ENCODE measurements at regions not wholly inside any gene's neighbourhood (a gene's known extent, or its start where the extent isn't known, plus 50 kb on each side); places are given as distances from the start of the nearest gene placed in this dataset.

DNA sequence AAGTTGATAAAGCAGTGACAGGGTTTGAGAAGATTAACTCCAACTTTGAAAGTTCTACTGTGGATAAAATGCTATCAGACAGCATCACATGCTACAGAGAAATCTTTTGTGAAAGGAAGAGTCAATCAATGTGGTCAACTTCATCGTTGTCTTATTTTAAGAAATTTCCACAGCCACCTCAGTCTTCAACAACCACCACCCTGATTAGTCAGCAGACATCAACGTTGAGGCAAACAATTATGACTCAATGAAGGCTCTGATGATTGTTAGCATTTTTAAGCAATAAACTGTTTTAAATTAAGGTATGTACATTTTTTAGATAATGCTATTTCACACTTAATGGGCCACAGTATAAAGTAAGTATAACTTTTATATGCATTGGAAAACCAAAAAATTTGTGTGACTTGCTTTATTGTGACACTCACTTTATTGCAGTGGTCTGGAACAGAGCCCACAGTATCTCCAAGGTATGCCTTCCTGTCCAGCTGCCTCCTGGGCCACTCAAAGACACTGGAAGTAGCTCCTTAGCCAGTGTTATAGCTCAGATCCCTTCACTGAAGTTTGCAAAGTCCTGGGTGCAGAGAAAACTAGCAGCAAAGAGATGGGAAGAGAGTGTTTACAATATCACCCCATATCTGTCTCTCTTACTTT, 293.1 kb downstream of the ARHGAP12 start:
- no peak for DNase-seq

DNA sequence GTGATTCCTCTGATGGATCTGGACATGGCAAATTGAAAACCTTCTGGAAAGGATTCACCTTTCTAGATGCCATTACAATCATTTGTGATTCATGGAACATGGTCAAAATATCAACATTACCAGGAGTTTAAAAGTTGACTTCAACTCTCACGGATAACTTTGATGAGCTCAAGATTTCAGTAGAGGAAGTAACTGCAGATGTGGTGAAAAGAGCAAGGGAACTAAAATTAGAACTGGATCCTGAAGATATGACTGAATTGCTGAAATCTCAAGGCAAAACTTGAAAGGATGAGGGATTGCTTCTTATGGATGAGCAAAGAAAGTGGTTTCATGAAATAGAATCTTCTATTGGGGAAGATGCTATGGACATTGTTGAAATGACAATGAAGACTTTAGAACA, 293.6 kb downstream of the ARHGAP12 start:
- no peak for DNase-seq

DNA sequence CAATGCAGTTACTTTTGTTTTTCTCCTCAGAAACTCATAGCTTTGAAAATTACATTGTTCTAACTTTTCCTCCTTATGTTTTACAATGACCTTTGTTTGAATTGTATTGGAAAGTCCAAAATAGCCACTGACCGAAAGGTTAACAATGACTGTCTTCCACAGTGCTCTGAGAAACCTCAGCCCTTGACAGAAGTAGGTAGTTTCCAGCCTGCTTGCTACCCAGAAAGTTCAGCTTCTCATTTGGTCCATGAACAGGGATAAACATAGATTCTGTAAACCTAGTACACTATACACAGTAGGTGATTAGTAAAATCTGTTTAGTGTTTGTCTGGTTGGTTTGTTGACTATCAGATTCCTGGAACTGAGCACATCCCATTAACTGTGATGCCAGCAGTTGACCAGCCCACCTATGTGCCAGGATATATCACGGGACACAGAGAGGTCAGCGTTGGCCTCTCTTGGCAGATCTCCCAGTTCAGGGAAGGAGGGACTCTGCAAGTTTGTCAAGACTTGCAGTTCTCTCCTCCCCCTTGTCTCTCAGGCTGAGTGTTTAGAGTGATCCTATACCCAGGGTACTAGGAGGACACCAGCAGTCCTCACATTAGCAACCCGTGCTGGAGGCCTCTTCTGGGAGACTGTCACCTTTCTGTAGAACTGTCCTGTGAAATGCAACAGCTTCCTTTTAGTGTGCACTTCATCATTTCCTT, 297.6 kb downstream of the ARHGAP12 start:
- no peak for DNase-seq

DNA sequence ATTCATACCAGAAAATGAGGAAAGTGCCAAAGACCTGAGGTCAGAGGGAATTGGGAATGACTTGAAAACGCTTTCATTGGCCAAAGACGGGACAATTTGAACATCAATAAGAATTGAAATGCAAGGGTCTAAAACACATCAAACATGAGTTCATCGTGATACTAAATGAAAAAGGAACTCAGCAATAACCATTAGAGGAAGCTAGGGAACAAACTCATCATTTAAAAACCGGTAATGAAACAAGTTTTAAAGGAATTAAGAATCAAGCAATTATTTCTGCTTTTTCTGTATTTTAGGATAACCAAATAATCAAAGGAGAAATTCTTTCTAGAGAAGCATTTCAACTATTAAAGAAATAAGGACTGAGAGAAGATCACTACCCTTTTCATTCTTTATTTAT, 303.1 kb downstream of the ARHGAP12 start:
- no peak for DNase-seq

DNA sequence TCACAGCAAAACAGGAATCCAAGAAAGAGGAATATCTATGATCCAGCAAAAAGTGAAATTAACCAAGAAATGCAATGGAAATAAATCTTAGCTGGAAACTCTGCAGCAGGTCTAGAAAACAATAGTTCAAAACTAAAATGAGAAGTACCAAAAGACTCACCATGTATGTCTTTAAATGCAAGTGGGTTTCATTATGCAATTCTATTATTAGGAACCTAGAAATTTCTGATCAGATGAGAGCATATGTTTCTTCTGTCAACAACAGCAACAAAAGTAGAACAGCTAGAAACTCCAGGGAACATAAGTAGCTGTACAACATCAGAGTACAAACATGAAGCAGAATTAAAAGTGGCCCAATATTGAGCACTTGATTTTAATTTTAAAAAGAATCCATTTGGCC, 304.0 kb downstream of the ARHGAP12 start:
- no peak for DNase-seq

DNA sequence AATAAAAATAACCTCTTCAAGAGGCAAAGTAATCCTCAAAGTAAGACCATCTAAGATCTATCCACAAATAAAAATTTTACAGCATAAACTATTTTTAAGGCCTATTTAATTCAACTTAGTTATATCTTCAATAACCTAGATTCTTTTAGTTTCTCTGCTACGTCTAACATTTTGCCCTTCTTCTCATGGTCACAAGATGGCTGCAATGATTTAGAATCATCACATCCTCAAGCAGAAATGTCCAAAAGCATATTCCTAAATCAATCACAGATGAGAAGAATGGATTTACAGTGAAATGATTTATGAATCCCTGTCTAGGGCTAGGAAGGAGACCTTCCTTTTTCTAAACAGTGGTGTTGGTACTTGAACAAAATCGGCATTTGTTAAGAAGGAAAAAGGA, 304.7 kb downstream of the ARHGAP12 start:
- no peak for DNase-seq

DNA sequence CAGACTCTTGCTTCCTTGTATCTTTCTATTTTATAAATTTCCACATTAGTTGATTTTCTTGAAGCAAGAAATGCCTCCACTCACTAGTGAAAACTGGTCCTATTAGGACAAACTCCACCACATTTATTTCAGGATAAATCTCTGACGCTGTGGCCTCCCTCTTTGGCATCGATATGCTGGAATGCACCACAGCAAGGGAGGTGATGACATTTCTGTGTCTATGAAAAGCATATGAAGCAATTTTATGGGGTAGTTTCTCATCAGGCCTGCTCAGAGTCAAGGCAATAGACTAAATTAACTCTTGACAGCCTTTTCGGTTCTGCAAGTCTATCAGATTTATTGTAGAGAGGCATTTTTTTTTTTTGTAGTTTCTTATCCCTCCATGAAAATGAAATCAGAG, 304.4 kb downstream of the ZEB1 start:
- no peak for DNase-seq

DNA sequence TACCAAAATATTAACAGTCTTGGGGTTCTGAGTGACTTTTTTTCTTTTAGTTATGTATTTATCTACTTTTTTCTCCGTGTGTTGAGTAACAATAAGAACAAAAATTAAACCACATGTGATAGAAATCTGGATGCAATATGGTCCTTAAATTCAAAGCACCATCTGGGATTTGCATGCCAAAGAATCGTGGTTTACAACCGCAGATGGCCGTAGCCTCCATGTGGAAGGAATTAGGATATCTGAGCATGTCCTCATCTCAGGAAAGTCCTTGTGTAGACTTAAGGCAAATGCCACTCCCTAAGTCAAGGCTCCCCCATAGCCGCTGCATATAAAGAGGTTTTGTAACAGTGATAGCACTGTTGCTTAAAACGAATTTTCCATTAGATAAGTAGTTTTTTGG, 304.0 kb downstream of the ZEB1 start:
- no peak for DNase-seq

DNA sequence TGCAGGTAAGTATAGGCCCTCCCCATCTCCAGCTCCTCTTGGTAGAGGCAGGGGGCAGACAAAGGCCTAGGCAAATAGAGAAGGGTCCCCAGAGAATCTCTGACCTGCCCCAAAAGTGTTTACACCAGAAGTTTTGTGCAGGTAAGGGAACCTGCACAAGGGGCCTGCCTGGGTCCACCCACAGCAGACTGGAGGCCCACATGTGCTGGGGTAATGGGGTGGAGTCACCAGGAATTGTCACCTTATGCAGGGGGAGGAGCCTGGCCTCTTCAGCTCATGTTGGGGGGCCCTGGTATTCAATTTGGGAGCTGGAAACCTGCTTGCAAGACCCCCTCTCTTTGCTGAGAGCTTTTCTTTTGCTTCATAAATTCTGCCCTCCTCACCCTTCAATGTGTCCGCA, 302.7 kb downstream of the ZEB1 start:
- no peak for DNase-seq

DNA sequence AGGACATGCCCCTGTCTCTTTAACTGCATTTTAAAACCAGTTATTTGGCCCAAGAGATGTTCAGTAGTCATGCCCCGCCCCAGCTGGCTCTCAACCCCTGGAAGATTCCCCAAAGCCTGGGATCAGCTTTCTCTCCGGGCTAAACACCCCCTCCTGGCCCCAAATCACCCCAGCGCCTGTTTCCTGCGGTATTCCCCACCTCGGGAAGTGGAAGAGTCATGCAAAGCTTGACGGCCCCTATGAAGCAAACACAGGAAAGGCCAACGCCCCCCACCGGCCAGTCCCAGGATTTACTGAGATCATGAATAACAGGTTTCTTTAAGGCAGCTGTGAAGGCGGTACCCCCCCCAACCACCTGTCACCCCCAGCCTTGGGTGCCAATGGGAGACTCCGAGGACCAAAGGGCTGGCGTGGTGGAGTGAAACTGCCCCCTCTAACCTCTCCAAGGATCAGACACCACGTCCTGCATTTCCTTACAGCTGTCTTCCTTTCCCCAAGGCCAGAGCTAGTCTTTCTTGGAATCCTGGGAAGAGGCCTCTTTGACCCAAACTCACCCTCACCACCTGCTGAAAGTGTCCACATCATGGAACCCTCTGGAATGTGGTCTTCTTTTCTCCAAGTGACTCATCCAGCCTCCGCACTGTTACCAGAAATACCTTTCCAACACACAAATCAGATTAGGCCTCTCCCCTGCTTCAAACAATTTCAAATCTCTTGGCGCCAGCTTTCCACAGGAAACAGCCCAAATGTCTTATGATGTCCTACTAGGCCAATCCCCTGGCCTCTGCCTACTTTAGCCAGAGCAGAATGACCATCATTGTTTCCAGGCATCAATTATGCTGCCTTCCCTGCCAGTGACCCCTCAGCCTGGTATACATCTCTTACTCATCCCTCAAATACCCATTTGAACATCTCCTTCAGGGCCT, 301.5 kb downstream of the ZEB1 start:
- DNase-seq: no peak

DNA sequence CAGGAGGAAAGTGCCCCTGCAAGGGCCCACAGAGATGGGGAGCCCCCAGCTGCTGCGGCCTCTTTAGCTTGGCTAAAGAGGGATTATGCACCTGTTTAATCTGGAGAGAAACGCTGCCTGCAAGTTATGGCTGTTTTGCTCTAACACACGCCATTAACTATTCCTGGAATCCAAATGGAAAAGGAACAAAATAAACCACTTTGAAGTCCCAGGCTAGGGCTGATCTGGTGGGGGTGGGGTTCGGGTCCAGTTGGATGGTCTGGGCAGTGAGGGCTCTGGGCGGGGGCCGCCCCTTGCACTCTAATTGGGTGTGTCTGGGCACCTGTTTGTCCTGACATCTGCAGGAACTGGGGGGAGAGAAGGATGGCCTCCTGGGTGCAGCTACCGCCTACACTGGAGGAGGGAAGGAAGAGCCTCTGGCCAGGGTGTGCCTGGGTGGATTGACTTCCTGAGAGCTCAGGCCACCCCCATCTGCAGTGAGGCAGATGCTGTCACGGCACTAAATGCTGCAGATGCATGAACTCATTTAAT, 300.6 kb downstream of the ZEB1 start:
- no peak for DNase-seq

DNA sequence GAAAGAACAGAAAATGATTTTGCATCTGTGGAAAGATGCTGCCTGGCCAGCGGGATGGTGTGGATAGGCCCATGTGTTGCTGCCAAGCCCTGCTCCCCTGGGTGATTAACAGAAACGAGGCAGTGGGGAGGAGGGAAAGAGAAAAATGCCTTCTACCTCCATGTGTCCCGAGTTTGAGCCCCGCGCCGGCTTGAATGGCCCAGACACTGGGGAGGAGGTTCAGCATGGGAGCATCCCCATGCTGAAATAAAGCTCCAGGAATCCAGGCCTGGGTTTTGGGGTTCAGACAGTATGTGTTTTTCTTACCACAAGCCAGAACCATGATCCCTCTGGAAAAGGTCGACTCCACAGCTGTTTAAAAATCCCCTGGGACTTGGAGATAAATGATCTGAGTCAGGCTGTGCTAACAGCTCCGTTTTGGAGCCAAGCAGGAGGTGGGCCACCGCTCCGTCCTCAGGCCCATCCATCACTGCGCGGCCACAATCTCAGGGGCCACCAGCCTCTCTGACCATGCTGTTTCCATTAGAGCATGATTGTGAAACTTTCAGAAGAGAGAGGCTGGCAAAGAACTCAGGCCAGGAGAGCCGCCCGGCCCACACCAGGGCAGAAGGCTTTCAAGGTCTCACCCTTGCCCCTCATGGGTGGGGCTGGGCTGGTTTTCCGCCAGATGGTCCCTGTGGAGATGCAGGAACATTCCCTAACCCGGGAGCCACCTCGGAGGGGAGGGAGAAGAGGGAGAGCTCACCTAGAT, 299.7 kb downstream of the ZEB1 start:
- no peak for DNase-seq

DNA sequence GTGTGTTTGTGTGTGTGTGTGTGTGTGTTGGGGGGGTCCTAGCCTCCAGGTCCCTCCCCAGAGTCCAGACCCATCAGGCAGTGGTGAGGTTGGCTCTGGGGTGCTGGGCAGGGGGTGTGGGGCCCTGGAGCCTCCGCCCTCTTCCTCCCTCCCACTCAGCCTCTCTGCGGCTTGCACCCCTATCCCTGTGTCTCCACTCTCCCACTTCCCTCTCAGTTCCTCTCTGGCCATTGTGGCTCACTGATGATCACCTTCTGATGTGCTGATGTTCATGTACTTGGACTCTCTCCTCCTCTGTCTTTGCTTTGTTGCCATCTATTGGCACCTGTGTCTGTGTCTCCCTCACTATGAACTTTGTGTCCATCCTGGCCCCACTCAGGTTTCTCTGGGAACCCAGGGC, 298.7 kb downstream of the ZEB1 start:
- no peak for DNase-seq

DNA sequence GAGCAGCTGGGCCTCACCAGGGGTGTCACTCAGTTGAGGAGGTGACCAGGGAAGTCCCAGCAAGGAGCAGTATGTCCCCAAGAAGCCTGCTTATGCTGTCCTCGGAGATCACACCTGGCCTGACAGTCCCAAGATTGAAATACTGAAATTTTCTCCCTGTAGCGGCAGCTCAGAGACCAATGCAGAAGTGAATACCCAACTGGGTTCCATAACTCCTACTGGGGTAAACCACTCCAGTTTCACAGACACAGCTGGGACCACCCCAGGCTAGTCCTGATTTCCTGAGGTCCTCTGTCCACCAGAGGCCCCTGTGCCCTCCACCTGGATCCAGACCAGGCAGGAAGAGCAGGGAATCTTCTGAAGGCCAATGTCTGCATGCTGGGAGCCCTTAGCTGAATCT, 298.1 kb downstream of the ZEB1 start:
- no peak for DNase-seq

DNA sequence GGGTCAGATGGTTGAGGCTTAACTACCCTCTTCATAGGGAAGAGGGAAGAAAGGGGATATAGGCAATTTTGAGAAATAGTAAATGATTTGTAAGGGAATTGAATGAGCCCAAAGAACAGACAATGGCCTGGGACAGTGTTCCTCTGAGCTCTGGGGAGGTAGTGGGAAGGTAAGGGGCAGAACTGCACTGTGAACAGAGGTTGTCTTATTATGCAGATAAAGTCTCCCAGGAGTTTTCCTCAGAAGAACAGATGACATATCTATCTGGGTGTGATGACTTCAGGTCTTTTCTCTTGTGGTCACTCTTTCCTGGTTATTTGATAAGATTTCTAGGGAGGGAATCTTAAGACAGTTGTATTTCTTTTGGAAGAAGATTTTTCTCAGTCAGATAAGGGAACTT, 296.1 kb downstream of the ZEB1 start:
- DNase-seq: no peak

DNA sequence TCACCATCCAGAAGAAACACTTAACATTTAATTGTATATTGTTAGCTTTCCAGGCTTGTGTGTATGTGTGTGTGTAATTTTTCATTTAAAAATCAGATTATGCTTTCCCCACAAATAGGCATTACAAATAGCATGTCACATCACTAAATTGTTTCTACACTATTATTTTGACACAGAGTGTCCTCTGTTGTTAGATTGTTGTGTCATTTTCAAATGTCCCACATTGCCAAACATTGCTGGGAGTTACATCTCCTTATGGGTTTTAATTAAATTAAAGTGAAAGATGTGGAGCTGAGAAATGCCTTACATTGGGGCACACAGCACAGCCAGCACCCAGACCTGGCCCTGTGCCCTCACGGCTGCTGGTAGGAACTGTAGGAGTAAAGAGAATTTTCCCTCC, 295.6 kb downstream of the ZEB1 start:
- DNase-seq: no peak

DNA sequence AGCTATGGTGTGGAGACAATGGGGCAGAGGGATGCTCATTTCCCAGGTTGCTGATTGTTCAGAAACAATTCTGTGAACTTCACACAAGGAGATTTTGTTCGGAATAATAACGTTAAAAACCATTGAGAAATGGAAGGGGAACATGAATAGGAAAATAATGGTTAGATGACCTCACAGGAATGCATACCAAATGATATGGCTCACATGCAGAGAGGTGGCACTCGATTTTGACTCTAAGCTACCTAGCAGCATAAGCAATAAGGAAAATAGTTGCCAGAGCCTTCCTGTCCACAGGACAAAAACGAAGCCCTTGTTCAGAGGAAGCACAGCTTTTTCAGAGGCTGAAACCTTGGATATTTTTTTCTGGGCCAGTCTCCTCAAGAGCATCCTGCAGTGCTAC, 293.1 kb downstream of the ZEB1 start:
- DNase-seq: no peak

DNA sequence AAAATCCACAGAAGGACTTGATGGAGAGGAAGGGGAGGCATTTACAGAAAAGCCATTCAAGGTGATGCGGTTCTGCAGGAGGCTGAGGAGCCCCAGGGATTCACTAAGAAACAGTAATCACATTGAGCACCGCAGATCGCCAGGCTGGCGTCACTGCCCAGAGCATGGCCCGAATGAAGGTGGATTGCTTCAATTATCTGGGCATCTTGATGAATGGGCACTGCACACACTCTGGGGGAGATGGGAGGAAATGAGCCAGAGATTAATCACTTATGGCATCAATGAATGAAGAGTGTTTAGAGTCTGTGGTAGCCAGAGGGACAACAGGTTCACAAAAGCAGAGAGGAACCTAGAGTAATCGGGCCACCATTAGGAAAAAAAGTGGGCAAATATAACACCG, 292.1 kb downstream of the ZEB1 start:
- no peak for DNase-seq

DNA sequence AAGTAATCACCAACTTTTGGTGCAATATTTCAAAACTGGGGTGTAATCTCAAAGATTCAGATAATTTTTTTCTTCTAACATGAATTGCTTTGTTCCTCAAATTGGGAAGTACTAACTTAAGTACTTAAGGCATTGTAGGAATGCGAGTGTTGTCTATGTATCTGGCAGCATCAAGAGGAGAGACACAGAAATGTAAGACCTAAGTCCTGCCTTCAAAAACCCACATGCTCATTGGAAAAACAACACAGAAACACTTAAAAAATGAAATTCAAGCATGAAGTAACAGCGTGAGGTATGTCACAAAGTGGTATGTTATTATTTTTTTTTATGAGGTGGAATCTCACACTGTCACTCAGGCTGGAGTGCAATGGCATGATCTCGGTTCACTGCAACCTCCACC, 288.5 kb downstream of the ZEB1 start:
- DNase-seq: no peak

DNA sequence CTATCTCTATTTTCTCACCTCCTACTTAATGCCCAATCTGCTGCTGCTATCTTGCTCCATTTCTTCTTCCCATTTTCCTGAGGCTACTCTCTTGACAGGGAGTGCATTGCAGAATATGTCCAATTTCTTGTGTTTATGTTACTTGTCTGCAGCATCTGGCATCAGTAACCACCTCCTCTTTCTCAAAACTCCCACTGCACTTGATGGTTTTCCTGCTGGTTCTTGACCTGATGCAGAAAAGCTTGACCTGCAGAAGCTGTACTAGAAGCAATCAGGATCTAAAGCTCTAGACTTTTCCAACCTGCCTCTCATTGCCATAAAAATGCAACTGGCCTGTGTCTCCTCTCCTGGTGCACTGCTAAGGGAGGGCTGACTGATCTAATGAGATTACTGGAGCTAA, 287.8 kb downstream of the ZEB1 start:
- DNase-seq: no peak

DNA sequence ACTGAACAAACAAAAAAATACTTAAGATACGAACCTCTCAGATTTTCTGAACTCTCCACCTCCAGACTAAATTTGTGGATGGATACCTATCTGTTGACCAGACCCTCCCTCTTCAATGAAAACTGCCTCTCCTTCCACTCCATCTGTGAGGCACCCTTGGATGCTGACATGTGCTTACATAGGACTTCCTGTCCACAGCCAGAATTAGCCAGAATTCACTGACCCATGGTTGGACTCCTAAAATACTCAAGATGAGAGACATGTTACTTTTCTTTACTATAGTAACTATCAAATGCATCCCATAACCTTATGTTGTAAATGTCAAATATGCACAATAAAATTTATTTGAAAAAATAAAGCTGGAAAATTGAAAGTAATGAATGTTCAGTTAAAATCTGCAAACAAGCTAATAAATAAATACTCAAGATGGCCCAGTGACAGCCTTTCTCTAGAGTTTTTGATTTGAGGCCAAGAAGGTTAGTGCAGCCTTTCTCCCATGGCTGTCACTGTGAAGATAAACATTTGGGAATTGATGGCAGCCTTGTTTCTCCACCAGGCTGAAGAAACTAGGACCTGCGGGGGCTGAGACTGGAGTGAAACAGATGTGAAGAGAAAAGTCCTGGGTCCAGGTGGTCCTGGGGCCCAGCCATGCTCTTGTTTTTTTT, 287.0 kb downstream of the ZEB1 start:
- no peak for DNase-seq

DNA sequence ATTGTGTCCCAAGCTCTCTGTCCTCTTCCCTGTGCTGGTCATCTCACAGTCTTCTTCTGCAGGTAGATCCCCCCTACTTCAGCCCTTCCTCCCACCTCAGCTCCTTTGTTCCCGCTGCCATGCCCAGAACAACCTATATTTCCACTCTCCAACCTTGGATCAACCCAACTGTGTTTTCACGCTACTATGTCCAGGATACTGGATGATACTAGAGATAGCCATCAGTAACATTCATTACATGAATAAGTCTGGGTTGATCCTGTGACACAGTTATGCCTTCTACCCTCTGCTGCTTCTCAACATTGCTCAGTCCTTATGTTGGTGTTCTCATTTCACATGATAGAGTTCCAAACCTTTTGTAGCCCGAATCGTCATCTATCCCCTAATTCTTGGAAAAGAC, 286.4 kb downstream of the ZEB1 start:
- no peak for DNase-seq
